HAP-1 (cell line): ENCODE measurements at regions not wholly inside any gene's neighbourhood (a gene's known extent, or its start where the extent isn't known, plus 50 kb on each side); places are given as distances from the start of the nearest gene placed in this dataset.

ENCODE experiments used
- DNase-seq, 2 experiments: peaks; one replicate each; pipeline ENCODE4 v3.0.0-alpha.2; 2016 to 2020; ENCODE audit warnings: low spot score in 2 of 2
- H3K27me3 ChIP-seq: fragments of 250-450 bp; sonication (Bioruptor Pico); 2 replicates; pipeline ENCODE4 v1.5.1; 2020; ENCODE audit warnings: low read depth, mild to moderate bottlenecking, moderate library complexity
- H3K36me3 ChIP-seq: fragments of 250-450 bp; sonication (Bioruptor Pico); replicated peaks from 2 replicates; pipeline ENCODE4 v1.5.1; 2020; ENCODE audit warnings: mild to moderate bottlenecking
- H3K4me1 ChIP-seq: fragments of 250-450 bp; sonication (Bioruptor Pico); 2 replicates; pipeline ENCODE4 v1.5.1; 2020; ENCODE audit warnings: mild to moderate bottlenecking
- H3K4me3 ChIP-seq: fragments of 250-450 bp; sonication (Bioruptor Pico); 2 replicates; pipeline ENCODE4 v1.5.1; 2020; ENCODE audit warnings: mild to moderate bottlenecking, moderate library complexity
- H3K9me3 ChIP-seq: fragments of 250-450 bp; sonication (Bioruptor Pico); 2 replicates; pipeline ENCODE4 v1.5.1; 2020; ENCODE audit warnings: mild to moderate bottlenecking, moderate library complexity
- in situ Hi-C: fragments of 300-500 bp; cut with MboI; formaldehyde crosslinking; loops from 3 replicates; pipeline ENCODE4 v1.14.3; 2020; ENCODE audit warnings: low sequenced_read_pairs, inconsistent platforms, mixed read lengths

DNA sequence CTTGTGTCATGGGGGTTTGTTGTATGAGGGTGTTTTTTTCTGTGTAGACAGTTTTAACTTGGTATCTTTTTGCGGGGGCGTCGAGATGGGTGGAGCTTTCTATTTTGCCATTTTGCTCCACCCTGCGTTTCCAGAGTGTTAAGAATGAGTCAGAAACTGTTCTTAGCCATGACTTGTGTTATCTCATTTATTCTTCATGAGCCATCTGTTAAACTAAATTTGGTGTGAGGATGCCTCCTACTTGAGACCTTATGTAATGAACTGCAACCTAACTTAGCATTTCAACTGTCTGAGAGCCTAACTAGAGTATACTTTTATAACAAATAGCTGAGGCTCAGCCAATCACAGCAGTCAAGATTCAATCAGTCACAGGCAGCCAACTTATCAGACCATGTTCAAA, 1873.5 kb downstream of the NCAM2 start:
- in situ Hi-C loops: no loop called here
- Histone ChIP-seq H3K36me3 (no peaks in the 10 kb centered on the region), H3K4me3 (no peak overlapping the region), H3K9me3 (no peaks in the 10 kb centered on the region), H3K27me3 (no peaks in the 10 kb centered on the region), H3K4me1 (no peaks in the 10 kb centered on the region)
- DNase-seq: no peak

DNA sequence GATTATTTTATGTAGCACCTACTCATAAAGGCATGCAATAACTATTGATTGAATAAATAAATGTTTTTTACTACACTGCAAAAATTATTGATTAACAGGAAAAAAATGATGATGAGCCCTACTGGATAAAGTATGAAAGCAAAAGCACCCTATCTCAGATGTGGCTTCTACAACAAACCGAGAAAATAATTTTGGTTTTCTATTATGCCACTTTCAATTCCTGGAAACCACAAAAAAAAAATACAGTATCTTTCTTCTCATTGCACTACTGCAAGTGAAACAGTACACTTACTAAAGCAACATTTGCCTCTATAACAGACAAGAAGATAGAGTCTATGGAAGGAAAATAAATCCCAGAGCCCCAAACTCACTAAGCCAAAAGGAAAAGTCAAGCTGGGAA, 1882.4 kb downstream of the NCAM2 start:
- Histone ChIP-seq H3K36me3 (no peaks in the 10 kb centered on the region), H3K4me1 (no peaks in the 10 kb centered on the region), H3K9me3 (no peaks in the 10 kb centered on the region), H3K4me3 (no peak overlapping the region), H3K27me3 (no peaks in the 10 kb centered on the region)
- in situ Hi-C loops: no loop called here
- DNase-seq: no peak

DNA sequence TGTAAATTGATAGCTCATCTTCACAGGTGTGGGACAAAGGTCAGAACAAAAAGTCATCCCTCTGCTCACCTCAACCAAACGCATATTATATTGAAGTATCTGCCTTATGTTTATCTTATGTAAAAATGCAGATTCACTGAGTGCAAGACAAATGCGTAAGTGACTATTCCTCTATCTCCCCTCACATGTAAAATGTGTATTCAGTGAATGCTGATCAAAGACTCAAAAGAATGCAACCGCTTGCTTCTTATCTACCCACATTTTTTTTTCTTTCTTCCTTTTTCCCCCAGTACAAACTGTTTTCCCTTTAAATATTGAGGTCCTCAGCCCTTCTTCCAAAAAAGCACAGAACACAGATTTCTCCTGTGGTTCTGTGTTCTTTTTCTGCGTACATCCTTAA, 1882.9 kb downstream of the NCAM2 start:
- H3K36me3 ChIP-seq: no peaks in the 10 kb centered on the region
- no peak overlapping the region for H3K4me3 ChIP-seq
- in situ Hi-C loops: no loop called here
- H3K9me3 ChIP-seq: no peaks in the 10 kb centered on the region
- DNase-seq: no peak
- H3K27me3 ChIP-seq: no peaks in the 10 kb centered on the region
- no peaks in the 10 kb centered on the region for H3K4me1 ChIP-seq

DNA sequence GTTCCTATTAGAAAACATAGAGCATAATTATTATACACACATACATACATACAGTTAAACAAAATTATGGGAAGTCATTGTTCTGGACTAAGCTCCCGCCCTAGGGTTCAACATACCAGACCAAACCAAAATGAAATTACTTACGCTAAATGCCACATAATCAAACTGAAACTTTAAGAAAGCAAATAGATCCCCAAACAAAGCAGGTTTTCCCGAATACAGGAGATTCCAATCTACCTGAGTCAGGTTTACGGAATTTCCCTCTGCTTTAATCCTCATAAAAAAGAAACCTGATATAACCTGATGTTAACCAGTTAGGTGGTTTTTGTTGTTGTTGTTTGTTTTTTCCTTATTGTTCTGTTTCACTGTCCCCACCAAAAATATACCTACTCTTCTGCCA, 1886.9 kb downstream of the NCAM2 start:
- no peaks in the 10 kb centered on the region for H3K9me3 ChIP-seq
- no peaks in the 10 kb centered on the region for H3K4me1 ChIP-seq
- H3K27me3 ChIP-seq: no peaks in the 10 kb centered on the region
- in situ Hi-C loops: no loop called here
- DNase-seq: no peak
- H3K36me3 ChIP-seq: no peaks in the 10 kb centered on the region
- H3K4me3 ChIP-seq: no peak overlapping the region

DNA sequence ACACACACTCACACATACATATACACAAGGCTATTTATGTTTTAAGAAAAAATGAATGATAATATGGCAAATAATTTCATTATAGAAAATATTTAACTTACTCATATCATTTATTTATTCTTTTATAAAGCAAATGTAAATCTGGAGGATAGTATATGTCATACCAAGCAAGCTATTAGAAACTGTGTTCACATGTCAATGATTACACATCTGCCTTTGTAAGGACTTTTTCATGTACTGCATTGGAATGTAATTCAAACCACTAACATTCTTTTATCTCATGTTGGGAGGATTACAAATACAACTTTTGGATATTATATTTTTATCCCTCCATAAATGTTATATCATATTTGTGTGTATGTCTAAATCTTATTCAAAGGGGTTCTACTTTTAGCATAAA, 1887.4 kb downstream of the NCAM2 start:
- H3K36me3 ChIP-seq: no peaks in the 10 kb centered on the region
- no peaks in the 10 kb centered on the region for H3K4me1 ChIP-seq
- no peaks in the 10 kb centered on the region for H3K27me3 ChIP-seq
- H3K9me3 ChIP-seq: no peaks in the 10 kb centered on the region
- DNase-seq: no peak
- in situ Hi-C loops: no loop called here
- no peak overlapping the region for H3K4me3 ChIP-seq

DNA sequence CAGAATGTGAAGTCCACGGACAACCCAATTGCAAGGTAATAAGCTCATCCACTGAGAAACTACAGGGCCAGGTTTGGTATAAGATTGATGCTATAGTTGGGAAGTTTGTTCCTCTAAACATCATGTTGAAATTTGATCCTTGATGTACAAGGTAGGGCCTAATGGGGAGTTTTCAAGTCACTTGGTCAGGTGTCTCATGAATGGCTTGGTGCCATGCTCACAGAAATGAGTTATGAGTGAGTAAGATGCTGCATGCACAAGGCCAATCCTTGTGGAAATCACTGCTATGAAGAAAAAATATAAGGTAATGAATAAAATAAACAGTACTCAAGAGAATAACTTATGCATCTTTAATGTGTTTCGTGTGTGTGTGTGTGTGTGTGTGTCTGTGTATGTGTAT, 1891.2 kb downstream of the NCAM2 start:
- H3K36me3 ChIP-seq: no peaks in the 10 kb centered on the region
- no peak for DNase-seq
- H3K9me3 ChIP-seq: no peaks in the 10 kb centered on the region
- no peaks in the 10 kb centered on the region for H3K27me3 ChIP-seq
- H3K4me1 ChIP-seq: no peaks in the 10 kb centered on the region
- in situ Hi-C loops: no loop called here
- no peak overlapping the region for H3K4me3 ChIP-seq

DNA sequence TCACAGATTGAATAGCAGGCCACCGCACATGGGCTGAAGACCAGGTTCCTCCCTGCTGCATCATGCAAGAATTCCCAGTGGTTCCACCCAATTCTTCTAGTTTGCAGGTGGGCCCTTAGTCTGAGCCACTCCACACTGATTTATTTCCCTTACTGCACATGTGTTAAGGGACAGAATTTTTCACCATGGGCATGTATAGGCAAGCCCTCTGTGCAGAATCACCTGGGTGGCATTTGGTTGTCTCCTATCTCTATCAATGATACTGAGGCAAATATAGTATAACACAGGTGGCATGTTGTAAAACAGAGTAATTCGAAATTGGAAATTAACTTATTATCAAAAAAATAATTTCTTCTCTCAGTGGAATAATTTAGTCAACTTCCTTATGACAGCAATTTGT, 1892.4 kb downstream of the NCAM2 start:
- H3K27me3 ChIP-seq: no peaks in the 10 kb centered on the region
- H3K4me1 ChIP-seq: no peaks in the 10 kb centered on the region
- in situ Hi-C loops: no loop called here
- no peaks in the 10 kb centered on the region for H3K36me3 ChIP-seq
- no peaks in the 10 kb centered on the region for H3K9me3 ChIP-seq
- no peak for DNase-seq
- no peak overlapping the region for H3K4me3 ChIP-seq

DNA sequence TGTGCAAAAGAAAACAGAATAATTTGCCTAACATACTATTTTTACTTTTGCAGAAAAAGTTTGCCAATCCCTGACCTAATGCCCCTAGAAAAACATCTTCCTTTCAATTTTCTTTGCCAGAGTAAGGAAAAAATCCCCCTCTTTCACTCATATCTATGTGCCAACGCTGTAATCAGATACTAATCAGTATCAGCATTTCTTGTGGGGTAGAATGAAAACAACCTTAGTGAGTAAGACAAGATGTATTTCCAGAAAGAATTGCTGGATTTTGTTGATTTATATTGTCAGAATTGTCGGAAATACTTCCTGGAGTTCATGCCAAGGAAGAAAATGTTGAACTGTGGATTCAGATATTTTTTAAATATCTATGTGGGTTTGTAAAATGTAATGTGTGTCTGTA, 1893.8 kb downstream of the NCAM2 start:
- H3K27me3 ChIP-seq: no peaks in the 10 kb centered on the region
- no peak for DNase-seq
- H3K36me3 ChIP-seq: no peaks in the 10 kb centered on the region
- no peaks in the 10 kb centered on the region for H3K9me3 ChIP-seq
- no peaks in the 10 kb centered on the region for H3K4me1 ChIP-seq
- H3K4me3 ChIP-seq: no peak overlapping the region
- in situ Hi-C loops: no loop called here

DNA sequence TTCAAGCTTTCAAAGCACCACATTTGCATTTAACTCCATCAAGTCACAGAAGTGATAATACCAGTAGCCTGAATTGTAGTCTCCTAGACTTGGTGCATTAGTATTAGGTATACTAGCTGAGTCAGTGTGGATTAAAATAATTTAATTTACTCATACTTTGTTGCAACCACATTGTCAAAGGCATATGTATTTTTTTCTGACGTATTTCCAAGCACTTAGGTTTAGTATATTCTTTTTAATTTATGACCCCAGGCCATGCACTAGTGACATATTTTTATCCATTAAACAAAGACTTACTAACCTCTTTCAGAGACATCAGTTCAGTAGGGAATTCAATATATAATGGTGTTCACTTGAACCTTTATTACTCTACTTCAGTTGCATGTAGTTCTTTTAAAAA, 1894.5 kb downstream of the NCAM2 start:
- Histone ChIP-seq H3K36me3 (no peaks in the 10 kb centered on the region), H3K27me3 (no peaks in the 10 kb centered on the region), H3K4me1 (no peaks in the 10 kb centered on the region), H3K4me3 (no peak overlapping the region), H3K9me3 (no peaks in the 10 kb centered on the region)
- in situ Hi-C loops: no loop called here
- DNase-seq: no peak

DNA sequence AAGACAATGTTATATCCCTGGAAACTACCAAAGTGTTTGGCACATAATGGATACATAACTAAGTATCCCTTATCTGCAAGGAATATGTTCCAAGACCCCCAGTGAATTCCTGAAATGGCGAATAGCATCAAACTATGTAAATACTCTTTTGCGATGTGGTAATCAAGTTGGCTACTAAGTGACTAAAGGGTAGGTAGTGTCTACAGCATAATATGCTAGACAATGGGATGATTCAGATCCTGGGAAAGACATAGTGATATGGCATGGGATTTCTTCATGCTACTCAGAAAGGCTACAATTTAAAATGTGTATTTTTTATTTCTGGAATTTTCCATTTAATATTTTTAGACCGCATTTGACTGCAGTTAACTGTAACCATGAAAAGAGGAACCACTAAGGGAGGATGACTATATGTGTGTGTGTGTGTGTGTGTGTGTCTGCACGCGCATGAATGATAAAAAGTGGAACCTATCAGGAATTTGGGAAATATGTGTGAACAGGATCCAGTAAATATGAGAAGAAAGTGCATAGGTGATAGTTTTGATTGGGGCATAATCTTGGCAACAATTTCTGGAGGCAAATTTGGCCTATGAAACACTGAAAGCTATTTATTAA, 1899.9 kb downstream of the NCAM2 start:
- DNase-seq: no peak
- in situ Hi-C loops: no loop called here
- H3K27me3 ChIP-seq: no peaks in the 10 kb centered on the region
- H3K4me3 ChIP-seq: no peak overlapping the region
- H3K4me1 ChIP-seq: no peaks in the 10 kb centered on the region
- no peaks in the 10 kb centered on the region for H3K36me3 ChIP-seq
- no peaks in the 10 kb centered on the region for H3K9me3 ChIP-seq

DNA sequence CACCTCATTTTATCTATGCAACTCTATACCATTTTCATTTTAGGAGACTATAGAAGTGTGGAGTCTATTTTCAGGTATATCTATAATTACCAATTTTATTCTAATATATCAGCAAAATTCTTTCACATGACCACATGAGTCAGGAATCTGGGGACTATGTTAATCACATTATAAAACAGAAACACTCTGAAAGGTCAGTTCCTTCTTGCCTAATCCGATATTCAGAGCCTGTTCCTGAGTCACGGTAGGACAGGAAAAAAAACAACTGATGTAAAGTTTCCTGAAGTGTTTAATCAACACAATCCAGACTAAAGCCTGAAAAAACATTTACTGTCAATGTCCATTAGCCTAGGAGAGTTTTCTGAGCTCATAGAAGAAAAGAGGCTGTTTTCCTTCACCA, 1902.3 kb downstream of the NCAM2 start:
- H3K4me3 ChIP-seq: no peak overlapping the region
- in situ Hi-C loops: no loop called here
- H3K36me3 ChIP-seq: no peaks in the 10 kb centered on the region
- no peak for DNase-seq
- no peaks in the 10 kb centered on the region for H3K9me3 ChIP-seq
- no peaks in the 10 kb centered on the region for H3K27me3 ChIP-seq
- H3K4me1 ChIP-seq: no peaks in the 10 kb centered on the region

DNA sequence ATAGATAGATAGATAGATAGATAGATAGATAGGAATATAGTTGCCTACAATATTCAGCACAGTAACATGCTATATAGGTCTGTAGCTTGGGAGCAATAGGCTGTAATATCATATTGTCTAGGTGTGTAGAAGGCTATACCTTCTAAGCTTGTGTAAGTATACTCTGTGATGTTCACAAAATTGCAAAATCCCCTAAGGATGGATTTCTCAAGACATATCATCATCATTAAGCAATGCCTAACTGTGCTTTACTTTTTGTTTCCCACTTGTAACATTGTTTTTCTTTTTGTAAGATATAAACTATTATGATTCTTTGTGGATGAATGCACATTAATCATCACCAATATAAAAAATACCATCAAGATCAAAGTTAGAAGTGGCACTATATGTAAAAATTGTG, 1905.6 kb downstream of the NCAM2 start:
- no peak for DNase-seq
- Histone ChIP-seq H3K27me3 (no peaks in the 10 kb centered on the region), H3K4me1 (no peaks in the 10 kb centered on the region), H3K9me3 (no peaks in the 10 kb centered on the region), H3K36me3 (no peaks in the 10 kb centered on the region), H3K4me3 (no peak overlapping the region)
- in situ Hi-C loops: no loop called here

DNA sequence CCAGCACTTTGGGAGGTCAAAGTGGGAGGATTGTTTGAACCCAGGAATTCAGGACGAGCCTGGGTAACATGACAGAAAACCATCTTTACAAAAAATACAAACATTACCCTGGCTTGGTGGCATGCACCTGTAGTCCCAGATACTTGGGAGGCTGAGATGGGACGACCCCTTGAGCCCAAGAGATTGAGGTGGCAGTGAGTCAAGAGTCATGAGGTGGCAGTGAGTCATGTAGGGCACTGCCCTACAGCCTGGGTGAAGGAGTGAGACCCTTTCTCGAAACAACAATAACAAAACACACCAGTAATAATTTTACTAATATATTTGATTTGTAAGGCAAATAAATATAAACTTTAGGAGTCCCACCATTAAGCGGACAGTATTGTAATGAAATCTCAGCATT, 1906.2 kb downstream of the NCAM2 start:
- Histone ChIP-seq H3K27me3 (no peaks in the 10 kb centered on the region), H3K9me3 (no peaks in the 10 kb centered on the region), H3K4me1 (no peaks in the 10 kb centered on the region), H3K36me3 (no peaks in the 10 kb centered on the region), H3K4me3 (no peak overlapping the region)
- DNase-seq: no peak
- in situ Hi-C loops: no loop called here

DNA sequence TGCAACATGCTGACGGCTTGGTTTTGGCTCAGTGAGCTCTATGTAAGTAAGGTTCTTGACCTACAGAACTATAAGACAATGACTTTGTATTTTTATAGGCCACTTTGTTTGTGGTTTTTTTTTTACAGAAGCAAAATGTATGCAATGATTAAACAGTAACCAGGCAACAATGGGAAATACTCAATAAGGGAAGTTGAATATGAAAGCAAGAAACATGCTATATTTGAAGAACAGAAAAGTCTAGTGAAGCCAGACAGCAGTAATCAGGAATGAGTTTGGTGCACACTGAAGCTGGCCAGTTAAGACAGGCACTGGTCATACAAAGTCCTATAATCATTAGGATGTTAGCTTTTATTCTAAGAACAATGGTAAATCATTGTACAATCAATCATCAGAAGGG, 1926.8 kb downstream of the NCAM2 start:
- no peak overlapping the region for H3K4me3 ChIP-seq

DNA sequence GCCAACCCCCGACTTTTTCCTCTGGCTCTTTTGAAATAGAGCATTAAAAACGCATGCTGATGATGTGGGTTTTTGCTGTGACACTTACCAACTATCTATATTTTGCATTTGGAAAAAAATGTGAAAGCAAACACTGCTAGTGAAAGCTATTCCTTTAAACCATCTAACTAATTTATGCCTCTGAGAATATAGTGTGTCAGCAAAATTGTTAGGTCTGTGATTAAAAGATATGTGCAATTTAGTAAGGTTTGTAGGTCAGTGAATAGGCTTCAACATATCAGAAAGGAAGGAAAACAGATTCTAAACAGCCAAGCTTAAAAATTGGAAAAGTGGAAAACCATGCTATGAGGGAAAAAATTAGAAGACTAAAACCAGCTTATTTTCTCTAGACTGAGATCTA, 1929.3 kb downstream of the NCAM2 start:
- Histone ChIP-seq H3K27me3 (no peaks in the 10 kb centered on the region), H3K36me3 (no peaks in the 10 kb centered on the region), H3K9me3 (no peaks in the 10 kb centered on the region), H3K4me3 (no peak overlapping the region), H3K4me1 (no peaks in the 10 kb centered on the region)
- in situ Hi-C loops: no loop called here
- DNase-seq: no peak

More for the DNA sequence above, 1926.8 kb downstream of the NCAM2 start:
- DNase-seq: no peak
- Histone ChIP-seq H3K9me3 (no peaks in the 10 kb centered on the region), H3K4me1 (no peaks in the 10 kb centered on the region), H3K27me3 (no peaks in the 10 kb centered on the region), H3K36me3 (no peaks in the 10 kb centered on the region)
- in situ Hi-C loops: no loop called here
